SK-N-SH (cell line): ENCODE measurements at regions not wholly inside any gene's neighbourhood (a gene's known extent, or its start where the extent isn't known, plus 50 kb on each side); places are given as distances from the start of the nearest gene placed in this dataset.

Experiments
- CTCF ChIP-seq: fragments of 200-600 bp; sonication (generic); IDR thresholded peaks from 2 replicates; pipeline ENCODE4 v1.6.1; 2017; ENCODE audit warnings: antibody characterized with exemption, mild to moderate bottlenecking, moderate library complexity
- EP300 ChIP-seq, 2 experiments: IDR thresholded peaks; 2 replicates each; pipeline versions ENCODE4 v1.4.0 to v1.6.1; 2012; ENCODE audit warnings: borderline replicate concordance in 1 of 2, low read depth in 1 of 2, low read length in 1 of 2
- GATA2 ChIP-seq: sonication (generic); formaldehyde crosslinking; IDR thresholded peaks from 2 replicates; pipeline ENCODE4 v1.5.0; 2020; ENCODE audit warnings: mild to moderate bottlenecking, missing genetic modification reagents
- NRF1 ChIP-seq: IDR thresholded peaks from 2 replicates; pipeline ENCODE4 v1.6.1; 2012; ENCODE audit warnings: low read depth, mild to moderate bottlenecking, low read length
- RAD21 ChIP-seq: IDR thresholded peaks from 2 replicates; pipeline ENCODE4 v1.6.1; 2012; ENCODE audit warnings: mild to moderate bottlenecking, low read length
- REST ChIP-seq: IDR thresholded peaks from 2 replicates; pipeline ENCODE4 v1.6.1; 2012; ENCODE audit warnings: mild to moderate bottlenecking, low read depth, low read length, moderate library complexity
- USF1 ChIP-seq: IDR thresholded peaks from 2 replicates; pipeline ENCODE4 v1.4.0; 2012; ENCODE audit warnings: low read depth, borderline replicate concordance

- TF ChIP-seq CTCF, result no peak
- no peak for TF ChIP-seq REST
- TF ChIP-seq NRF1, result no peak
- TF ChIP-seq GATA2 (CRISPR knock-in tag), result no peak
- TF ChIP-seq EP300 (IDR thresholded peaks at IDR 0.05; ENCODE audit: borderline replicate concordance in 1 of 2, low read depth in 1 of 2, low read length in 1 of 2), result no peak
- no peak for TF ChIP-seq RAD21
- TF ChIP-seq USF1, result no peak
These were observed 1055.2 kb upstream of the FANCL start for GRCh38 chr2:59296279-59296678.
